HCT116 (cell line): ENCODE measurements at regions not wholly inside any gene's neighbourhood (a gene's known extent, or its start where the extent isn't known, plus 50 kb on each side); places are given as distances from the start of the nearest gene placed in this dataset.

Source experiments
- ATAC-seq: fragments of 200-7000 bp; cut with Tn5 transposase; 2 replicates; pipeline ENCODE4 v1.9.1; 2020; ENCODE audit warnings: mild to moderate bottlenecking, moderate library complexity
- BruUV-seq: library from RNA; stranded (reverse); fragments of 400-500 nt; replicated peaks from 2 replicates; lab custom pipeline; 2021; lab: Mats Ljungman, UMichigan
- CTCF ChIA-PET: fragments of 300-600 bp; sonication (Branson Sonifier 250); formaldehyde crosslinking; loops from one replicate; lab custom pipeline; 2021; ENCODE audit warnings: antibody characterized with exemption; lab: Charles Lee
- POLR2A ChIA-PET: fragments of 300-600, 350-600 bp; sonication (Branson Sonifier 250); formaldehyde crosslinking; loops from one replicate; lab custom pipeline; 2021; ENCODE audit warnings: antibody characterized with exemption; lab: Charles Lee
- RAD21 ChIA-PET, 2 experiments: fragments of 300-600 bp; sonication (Branson Sonifier 250); formaldehyde crosslinking; loops; one replicate each; lab custom pipeline; 2023; ENCODE audit warnings: low total read pairs in 2 of 2; ENCODE audit not compliant: uncharacterized antibody in 2 of 2, unreplicated experiment in 2 of 2, low non-redundant PET in 1 of 2; lab: Charles Lee
- DNase-seq: peaks from one replicate; pipeline ENCODE4 v3.0.0-alpha.2; 2010; ENCODE audit warnings: low read depth, low spot score
- H2AFZ ChIP-seq: fragments of 200-600 bp; shearing (Covaris generic), sonication (generic); 2 replicates; pipeline ENCODE4 v1.6.1; 2017; ENCODE audit warnings: low read depth, mixed run types, mixed read lengths, antibody characterized with exemption, low read length; ENCODE audit not compliant: poor library complexity, severe bottlenecking
- H3K27ac ChIP-seq: 2 replicates; pipeline ENCODE4 v1.5.1; 2012; ENCODE audit warnings: low read depth, low read length
- H3K27me3 ChIP-seq: fragments of 200-600 bp; sonication (generic); 2 replicates; pipeline ENCODE4 v1.6.1; 2016; ENCODE audit warnings: mixed run types, low read length, mixed read lengths; ENCODE audit not compliant: insufficient read depth
- H3K36me3 ChIP-seq, 2 experiments: fragments of 200-500 bp in 1 of 2; fragments of 200-600 bp in 1 of 2; sonication (Bioruptor generic) in 1 of 2; sonication (generic) in 1 of 2; 2 replicates each; pipeline versions ENCODE4 v1.5.1 to v1.6.1; 2014 to 2016; ENCODE audit warnings: low read length in 2 of 2, inconsistent platforms in 1 of 2, mixed read lengths in 1 of 2, mixed run types in 1 of 2; ENCODE audit not compliant: insufficient read depth in 2 of 2, control insufficient read depth in 1 of 2
- H3K4me1 ChIP-seq, 2 experiments: fragments of 200-600 bp in 1 of 2; sonication (generic) in 1 of 2; 2 replicates each; pipeline versions ENCODE4 v1.5.1 to v1.6.1; 2012 to 2017; ENCODE audit warnings: low read length in 2 of 2, inconsistent platforms in 1 of 2, mild to moderate bottlenecking in 1 of 2, mixed read lengths in 1 of 2, mixed run types in 1 of 2, moderate library complexity in 1 of 2; ENCODE audit not compliant: insufficient read depth in 2 of 2, control insufficient read depth in 1 of 2
- H3K4me2 ChIP-seq: fragments of 200-600 bp; sonication (generic); 2 replicates; pipeline ENCODE4 v1.6.1; 2017; ENCODE audit warnings: mixed run types, low read length, mixed read lengths
- H3K4me3 ChIP-seq, 2 experiments: fragments of 200-600 bp in 1 of 2; sonication (generic) in 1 of 2; replicated peaks in 1 of 2; 2 replicates each; pipeline ENCODE4 v1.5.1; 2011 to 2016; ENCODE audit warnings: low read length in 2 of 2, control low read depth in 1 of 2, low read depth in 1 of 2, mild to moderate bottlenecking in 1 of 2, mixed read lengths in 1 of 2, mixed run types in 1 of 2
- H3K79me2 ChIP-seq: fragments of 200-600 bp; sonication (generic); 2 replicates; pipeline ENCODE4 v1.6.1; 2017; ENCODE audit warnings: mild to moderate bottlenecking, mixed run types, low read length, moderate library complexity, mixed read lengths; ENCODE audit not compliant: insufficient read depth
- H3K9ac ChIP-seq: fragments of 200-600 bp; sonication (generic); 2 replicates; pipeline ENCODE4 v1.6.1; 2016; ENCODE audit warnings: low read length, mixed read lengths
- H3K9me2 ChIP-seq: fragments of 200-600 bp; sonication (generic), shearing (Covaris generic); 2 replicates; pipeline ENCODE4 v1.6.1; 2017; ENCODE audit warnings: mixed run types, mild to moderate bottlenecking, moderate library complexity; ENCODE audit not compliant: insufficient read depth
- H3K9me3 ChIP-seq, 2 experiments: fragments of 200-500 bp in 1 of 2; fragments of 200-600 bp in 1 of 2; sonication (Bioruptor generic) in 1 of 2; sonication (generic) in 1 of 2; 2 replicates each; pipeline ENCODE4 v1.6.1; 2014 to 2017; ENCODE audit warnings: low read length in 2 of 2, mixed read lengths in 2 of 2, inconsistent platforms in 1 of 2, low read depth in 1 of 2, mild to moderate bottlenecking in 1 of 2, mixed run types in 1 of 2, moderate library complexity in 1 of 2; ENCODE audit not compliant: control insufficient read depth in 1 of 2, insufficient read depth in 1 of 2
- H4K20me1 ChIP-seq: fragments of 200-600 bp; sonication (generic), shearing (Covaris generic); 2 replicates; pipeline ENCODE4 v1.6.1; 2017; ENCODE audit warnings: mixed run types, mild to moderate bottlenecking, moderate library complexity; ENCODE audit not compliant: insufficient read depth
- ATF3 ChIP-seq: IDR thresholded peaks from 2 replicates; pipeline ENCODE4 v1.6.1; 2012
- POLR2AphosphoS5 ChIP-seq: IDR thresholded peaks from 2 replicates; pipeline ENCODE4 v1.6.1; 2011; ENCODE audit warnings: mild to moderate bottlenecking, low read depth, low read length, moderate library complexity
- RAD21 ChIP-seq: IDR thresholded peaks from 2 replicates; pipeline ENCODE4 v1.6.1; 2012; ENCODE audit warnings: low read depth, mild to moderate bottlenecking
- SP1 ChIP-seq: IDR thresholded peaks from 2 replicates; pipeline ENCODE4 v1.6.1; 2012; ENCODE audit warnings: low read depth
- ZBTB33 ChIP-seq: IDR thresholded peaks from 2 replicates; pipeline ENCODE4 v1.6.1; 2011; ENCODE audit warnings: mild to moderate bottlenecking, low read length, moderate library complexity; ENCODE audit not compliant: insufficient replicate concordance; ENCODE audit errors: extremely low read depth
- intact Hi-C: fragments of 100-400 bp; cut with micrococcal nuclease; formaldehyde crosslinking; loops from 2 replicates; pipeline ENCODE4 v1.10.0; 2022

- Histone ChIP-seq H2AFZ (no peak overlapping the region), H3K79me2 (peaks cover 23% of the 10 kb centered on the region), H3K4me2 (no peak overlapping the region), H3K27ac (no peak overlapping the region), H3K27me3 (no peaks in the 10 kb centered on the region), H3K9ac (no peak overlapping the region), H3K9me2 (no peaks in the 10 kb centered on the region), H3K36me3 (peaks cover 0 to 10% of the 10 kb centered on the region in 2 experiments; a peak in 2 of 4 replicates), H3K4me1 (no peaks in the 10 kb centered on the region), H4K20me1 (peaks cover 10% of the 10 kb centered on the region; the same call in 1 of the 2 replicates), H3K9me3 (no peaks in the 10 kb centered on the region), H3K4me3 (no peak overlapping the region)
- TF ChIP-seq SP1 (no peak), ZBTB33 (no peak), ATF3 (no peak), POLR2AphosphoS5 (0 out of 2 replicates have a peak, but pooled peaks have one; percentile 6), RAD21 (no peak)
- RAD21 ChIA-PET, result no interaction called here
- CTCF ChIA-PET, result no interaction called here
- DNase-seq (no peak), ATAC-seq (peak; percentile 22; the same call in 1 of the 2 replicates)
- no TSS peak for BruUV-seq
- intact Hi-C loops, result no loop called here
- POLR2A ChIA-PET, result no interaction called here
These were observed 76.6 kb upstream of the ZNF169 start for GRCh38 chr9:94182532-94182931.
